GM12878 (cell line): ENCODE measurements at regions not wholly inside any gene's neighbourhood (a gene's known extent, or its start where the extent isn't known, plus 50 kb on each side); places are given as distances from the start of the nearest gene placed in this dataset.

Source experiments
- ATAC-seq: fragments of 200-7000 bp; cut with Tn5 transposase; 3 replicates; pipeline ENCODE4 v1.9.1; 2020; ENCODE audit warnings: mild to moderate bottlenecking, moderate library complexity
- BruUV-seq: library from RNA; stranded (reverse); fragments of 400-500 nt; replicated peaks from 2 replicates; lab custom pipeline; 2021; lab: Mats Ljungman, UMichigan
- CTCF ChIA-PET: fragments of 300-600 bp; sonication (Branson Sonifier 250); formaldehyde crosslinking; extraction: SDS; loops from one replicate; lab custom pipeline; 2021; ENCODE audit warnings: inconsistent platforms; lab: Yijun Ruan, JAX
- POLR2A ChIA-PET: fragments of 350-600 bp; formaldehyde crosslinking; extraction: SDS; loops from one replicate; lab custom pipeline; 2021; ENCODE audit warnings: inconsistent platforms; lab: Charles Lee
- RAD21 ChIA-PET: fragments of 300-600 bp; sonication (Branson Sonifier 250); formaldehyde crosslinking; loops from one replicate; lab custom pipeline; 2023; ENCODE audit warnings: antibody characterized with exemption; ENCODE audit not compliant: unreplicated experiment; lab: Charles Lee
- SMC1A ChIA-PET: fragments of 300-600 bp; sonication (Branson Sonifier 250); formaldehyde crosslinking; loops from one replicate; lab custom pipeline; 2023; ENCODE audit not compliant: unreplicated experiment, uncharacterized antibody; lab: Charles Lee
- DNase-seq: peaks from one replicate; pipeline ENCODE4 v3.0.0-alpha.2; 2011; ENCODE audit warnings: low read depth, low spot score
- FAIRE-seq: peaks from 3 replicates; lab custom pipeline; 2011; peaks lifted over from hg19 to GRCh38; lab: Jason Lieb, UNC
- H2AFZ ChIP-seq: 2 replicates; pipeline ENCODE4 v1.6.0; 2011; ENCODE audit warnings: low read depth, low read length, control low read depth; ENCODE audit not compliant: control insufficient read depth
- H3K27ac ChIP-seq: 2 replicates; pipeline ENCODE4 v1.5.1; 2011; ENCODE audit warnings: control low read depth; ENCODE audit not compliant: control insufficient read depth, insufficient read depth
- H3K27me3 ChIP-seq, 2 experiments: replicated peaks in 1 of 2; 2 replicates each; pipeline versions ENCODE4 v1.6.0 to v1.6.1; 2011; ENCODE audit warnings: low read length in 1 of 2; ENCODE audit not compliant: control insufficient read depth in 2 of 2, insufficient read depth in 2 of 2
- H3K36me3 ChIP-seq, 2 experiments: 2 replicates each; pipeline ENCODE4 v1.5.1; 2011; ENCODE audit warnings: low read length in 1 of 2; ENCODE audit not compliant: control insufficient read depth in 2 of 2, insufficient read depth in 2 of 2
- H3K4me1 ChIP-seq: 2 replicates; pipeline ENCODE4 v1.6.1; 2011; ENCODE audit warnings: mild to moderate bottlenecking, low read length, moderate library complexity, mixed read lengths; ENCODE audit not compliant: control insufficient read depth, insufficient read depth
- H3K4me2 ChIP-seq: 2 replicates; pipeline ENCODE4 v1.6.0; 2011; ENCODE audit warnings: control low read depth; ENCODE audit not compliant: control insufficient read depth, insufficient read depth
- H3K4me3 ChIP-seq: fragments of 200-600 bp; sonication (generic); 2 replicates; pipeline ENCODE4 v1.5.1; 2016
- H3K79me2 ChIP-seq: 2 replicates; pipeline ENCODE4 v1.6.0; 2011; ENCODE audit warnings: low read length; ENCODE audit not compliant: control insufficient read depth, insufficient read depth
- H3K9ac ChIP-seq: 2 replicates; pipeline ENCODE4 v1.8.0; 2011; ENCODE audit warnings: low read length, control low read depth, mixed read lengths; ENCODE audit not compliant: control insufficient read depth, insufficient read depth
- H3K9me3 ChIP-seq: replicated peaks from 3 replicates; pipeline ENCODE4 v1.5.1; 2011; ENCODE audit warnings: mild to moderate bottlenecking, low read length; ENCODE audit not compliant: control insufficient read depth, insufficient read depth
- H4K20me1 ChIP-seq: 2 replicates; pipeline ENCODE4 v1.6.0; 2011; ENCODE audit not compliant: control insufficient read depth, insufficient read depth
- CHD1 ChIP-seq: IDR thresholded peaks from 2 replicates; pipeline ENCODE4 v1.6.1; 2012; ENCODE audit warnings: low read depth, low read length, improper control_type of control experiment
- DPF2 ChIP-seq: fragments of 450-650 bp; IDR thresholded peaks from 2 replicates; pipeline ENCODE4 v1.6.1; 2017; ENCODE audit warnings: mild to moderate bottlenecking
- E2F8 ChIP-seq: fragments of 450-650 bp; IDR thresholded peaks from 2 replicates; pipeline ENCODE4 v1.6.1; 2018; ENCODE audit warnings: mild to moderate bottlenecking, low read depth, moderate library complexity; ENCODE audit not compliant: partially characterized antibody
- EP300 ChIP-seq, 2 experiments: fragments of 150-350 bp in 1 of 2; IDR thresholded peaks; 2 replicates each; pipeline ENCODE4 v1.6.1; 2011 to 2012; ENCODE audit warnings: low read depth in 2 of 2, low read length in 2 of 2, borderline replicate concordance in 1 of 2, improper control_type of control experiment in 1 of 2, inconsistent platforms in 1 of 2; ENCODE audit not compliant: control insufficient read depth in 1 of 2
- JUNB ChIP-seq: IDR thresholded peaks from 2 replicates; pipeline ENCODE4 v1.6.1; 2016; ENCODE audit warnings: antibody characterized with exemption, mild to moderate bottlenecking
- KLF5 ChIP-seq: fragments of 450-650 bp; IDR thresholded peaks from 2 replicates; pipeline ENCODE4 v1.6.1; 2014; ENCODE audit warnings: mild to moderate bottlenecking; ENCODE audit not compliant: partially characterized antibody
- MTA3 ChIP-seq: IDR thresholded peaks from 2 replicates; pipeline ENCODE4 v1.6.1; 2012; ENCODE audit warnings: low read length, inconsistent platforms, borderline replicate concordance
- NRF1 ChIP-seq: conservative IDR thresholded peaks from 2 replicates; pipeline ENCODE4 v1.6.1; 2011; ENCODE audit warnings: mild to moderate bottlenecking, low read depth, low read length, improper control_type of control experiment
- SUZ12 ChIP-seq: fragments of 200-600 bp; sonication (generic); IDR thresholded peaks from one replicate; pipeline ENCODE4 v1.6.1; 2018; ENCODE audit warnings: antibody characterized with exemption, mild to moderate bottlenecking; ENCODE audit not compliant: unreplicated experiment
- TBL1XR1 ChIP-seq: IDR thresholded peaks from 2 replicates; pipeline ENCODE4 v1.6.1; 2012; ENCODE audit warnings: low read depth, low read length, improper control_type of control experiment
- TCF12 ChIP-seq: IDR thresholded peaks from 2 replicates; pipeline ENCODE4 v1.6.1; 2011; ENCODE audit warnings: low read depth, mild to moderate bottlenecking, low read length
- USF2 ChIP-seq: IDR thresholded peaks from 2 replicates; pipeline ENCODE4 v1.6.1; 2011; ENCODE audit warnings: low read depth, low read length, improper control_type of control experiment, borderline replicate concordance
- YBX1 ChIP-seq: fragments of 450-650 bp; IDR thresholded peaks from 2 replicates; pipeline ENCODE4 v1.6.1; 2016; ENCODE audit warnings: antibody characterized with exemption
- ZNF384 ChIP-seq: IDR thresholded peaks from 2 replicates; pipeline ENCODE4 v1.6.1; 2012; ENCODE audit warnings: low read depth, mild to moderate bottlenecking, low read length, improper control_type of control experiment, borderline replicate concordance
- WGBS: methylation state at CpG from one replicate; pipeline ENCODE4 v1.1.6; 2016; ENCODE audit warnings: low lambda C conversion rate; ENCODE audit not compliant: insufficient replicate concordance, insufficient coverage; ENCODE audit errors: missing lambda C conversion rate; 5-methylcytosine and 5-hydroxymethylcytosine counted together
- in situ Hi-C: fragments of 300-500 bp; cut with MboI; formaldehyde crosslinking; loops from 9 replicates; pipeline ENCODE4 v1.14.3; 2018; ENCODE audit warnings: mixed read lengths
- intact Hi-C: fragments of 100-400 bp; cut with micrococcal nuclease; formaldehyde crosslinking; loops from one replicate; pipeline ENCODE4 v1.14.2; 2022; ENCODE audit not compliant: unreplicated experiment

- Histone ChIP-seq H3K4me2 (no peak overlapping the region), H3K27me3 (no peaks in the 10 kb centered on the region), H3K79me2 (no peaks in the 10 kb centered on the region), H3K27ac (no peak overlapping the region), H3K36me3 (no peaks in the 10 kb centered on the region), H3K4me3 (no peak overlapping the region), H3K9me3 (no peaks in the 10 kb centered on the region), H3K9ac (no peak overlapping the region), H4K20me1 (no peaks in the 10 kb centered on the region), H3K4me1 (no peaks in the 10 kb centered on the region), H2AFZ (no peak overlapping the region)
- FAIRE-seq = no peak
- ATAC-seq = no peak
- DNase-seq = no peak
- SMC1A ChIA-PET = no interaction called here
- intact Hi-C loops = no loop called here
- CTCF ChIA-PET = interaction anchor here (1.6 kb wide), 1 partner anchor 21 kb away, joined by 5 read pairs; no protein-coding TSS in a partner anchor
- POLR2A ChIA-PET = no interaction called here
- in situ Hi-C loops = no loop called here
- BruUV-seq = no TSS peak
- WGBS = 7% methylated on average over 6 of the region's 6 CpGs
- RAD21 ChIA-PET = no interaction called here
- TF ChIP-seq YBX1 = no peak
These were observed 126.7 kb downstream of the GDAP2 start for GRCh38 chr1:117802531-117803257.

- Histone ChIP-seq H3K79me2 (no peaks in the 10 kb centered on the region), H3K36me3 (no peaks in the 10 kb centered on the region), H3K27ac (no peak overlapping the region), H3K9ac (no peak overlapping the region), H2AFZ (no peak overlapping the region), H3K4me1 (no peaks in the 10 kb centered on the region), H4K20me1 (no peaks in the 10 kb centered on the region), H3K9me3 (no peaks in the 10 kb centered on the region), H3K27me3 (no peaks in the 10 kb centered on the region), H3K4me3 (no peak overlapping the region), H3K4me2 (no peak overlapping the region)
- CTCF ChIA-PET = no interaction called here
- SMC1A ChIA-PET = no interaction called here
- in situ Hi-C loops (no loop called here), intact Hi-C loops (no loop called here)
- no peak for FAIRE-seq
- no peak for ATAC-seq
- DNase-seq = no peak
- RAD21 ChIA-PET = no interaction called here
- no TSS peak for BruUV-seq
- POLR2A ChIA-PET = no interaction called here
- 28% methylated on average over 1 of the region's 1 CpG for WGBS
- TF ChIP-seq TBL1XR1 (no peak), E2F8 (no peak), DPF2 (no peak), SUZ12 (no peak), CHD1 (no peak), YBX1 (no peak), ZNF384 (no peak), USF2 (no peak), JUNB (no peak), TCF12 (no peak), MTA3 (no peak), EP300 (IDR thresholded peaks at IDR 0.05; ENCODE audit: borderline replicate concordance in 1 of 2, control insufficient read depth in 1 of 2, low read depth in 2 of 2, low read length in 2 of 2) (no peak), KLF5 (no peak), NRF1 (no peak)
These were observed 126.1 kb downstream of the GDAP2 start for GRCh38 chr1:117803318-117803717.
